Ishikawa (cell line): ENCODE measurements at regions not wholly inside any gene's neighbourhood (a gene's known extent, or its start where the extent isn't known, plus 50 kb on each side); places are given as distances from the start of the nearest gene placed in this dataset.

Source experiments
- CEBPB ChIP-seq: IDR thresholded peaks from 2 replicates; pipeline ENCODE4 v1.6.1; 2012
- CREB1 ChIP-seq: IDR thresholded peaks from 2 replicates; pipeline ENCODE4 v1.6.1; 2012; ENCODE audit warnings: low read depth
- EGR1 ChIP-seq: IDR thresholded peaks from 2 replicates; pipeline ENCODE4 v1.6.1; 2012
- EP300 ChIP-seq: IDR thresholded peaks from 2 replicates; pipeline ENCODE4 v1.6.1; 2012; ENCODE audit warnings: borderline replicate concordance
- FOXM1 ChIP-seq: IDR thresholded peaks from 2 replicates; pipeline ENCODE4 v1.6.1; 2012; ENCODE audit warnings: low read depth, borderline replicate concordance
- NFIC ChIP-seq: IDR thresholded peaks from 2 replicates; pipeline ENCODE4 v1.6.1; 2012
- RAD21 ChIP-seq: IDR thresholded peaks from 2 replicates; pipeline ENCODE4 v1.6.1; 2012; ENCODE audit warnings: low read depth
- REST ChIP-seq: IDR thresholded peaks from 2 replicates; pipeline ENCODE4 v1.6.1; 2012; ENCODE audit warnings: low read depth, mild to moderate bottlenecking
- TAF1 ChIP-seq: IDR thresholded peaks from 2 replicates; pipeline ENCODE4 v1.6.1; 2012; ENCODE audit warnings: low read depth, mild to moderate bottlenecking
- TCF12 ChIP-seq: IDR thresholded peaks from 2 replicates; pipeline ENCODE4 v1.6.1; 2012; ENCODE audit warnings: low read depth
- TEAD4 ChIP-seq: IDR thresholded peaks from 2 replicates; pipeline ENCODE4 v1.6.1; 2012
- USF1 ChIP-seq: IDR thresholded peaks from 2 replicates; pipeline ENCODE4 v1.6.1; 2012
- YY1 ChIP-seq: IDR thresholded peaks from 2 replicates; pipeline ENCODE4 v1.6.1; 2012; ENCODE audit warnings: low read depth
- ZBTB7A ChIP-seq: IDR thresholded peaks from 2 replicates; pipeline ENCODE4 v1.6.1; 2012; ENCODE audit warnings: low read depth
- TF ChIP-seq, protein P1 (sequence below): IDR thresholded peaks from 2 replicates; pipeline ENCODE4 v1.6.1; 2012

DNA sequence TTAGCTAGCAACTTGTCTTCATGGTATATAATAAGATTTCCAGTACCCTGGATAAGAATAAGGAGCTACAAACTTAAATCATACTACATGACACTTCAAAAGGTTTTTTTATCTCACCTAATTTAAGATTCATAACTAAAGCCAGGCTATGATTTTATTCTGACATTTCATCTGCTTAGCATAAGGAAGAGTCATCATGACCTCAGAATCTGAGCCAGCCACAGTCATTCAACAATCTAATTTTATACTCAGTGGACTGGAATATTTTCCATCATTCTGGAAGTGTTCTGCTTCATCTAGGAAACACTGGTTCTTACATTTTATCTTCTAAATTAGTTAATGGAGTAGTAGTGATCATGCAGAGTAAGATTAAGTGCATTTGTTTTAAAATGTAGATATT is 102.1 kb upstream of the KCND2 start:
- TF ChIP-seq TAF1: no peak
- TF ChIP-seq REST: no peak

DNA sequence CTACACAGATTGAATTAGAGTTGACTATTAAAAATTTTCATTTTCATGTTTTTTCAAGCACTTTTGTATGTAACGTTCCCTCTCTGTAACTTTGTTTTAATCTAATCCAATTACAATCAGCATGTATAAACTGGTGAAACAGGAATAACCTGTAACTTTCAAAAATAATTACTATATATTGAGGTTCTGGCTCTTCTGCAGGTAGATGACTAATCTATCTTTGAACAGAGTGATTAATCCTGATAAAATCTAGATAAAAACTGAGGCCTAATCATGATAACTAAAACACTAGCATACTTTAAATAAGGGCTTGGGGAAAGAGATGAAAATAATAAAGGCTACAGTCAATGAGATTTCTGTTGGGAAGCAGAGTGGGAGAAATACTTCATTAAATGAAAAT is 101.6 kb upstream of the KCND2 start:
- TF ChIP-seq CREB1 (no peak), REST (no peak), RAD21 (no peak), CEBPB (no peak), NFIC (no peak), YY1 (no peak), FOXM1 (no peak), EP300 (no peak), EGR1 (no peak)
- TF ChIP-seq, protein P1, sequence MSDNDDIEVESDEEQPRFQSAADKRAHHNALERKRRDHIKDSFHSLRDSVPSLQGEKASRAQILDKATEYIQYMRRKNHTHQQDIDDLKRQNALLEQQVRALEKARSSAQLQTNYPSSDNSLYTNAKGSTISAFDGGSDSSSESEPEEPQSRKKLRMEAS: no peak

GRCh38 chr7:120180221-120180620 is 92.8 kb upstream of the KCND2 start:
- TF ChIP-seq, protein P1: no peak
- TF ChIP-seq TEAD4 (no peak), TAF1 (no peak), RAD21 (no peak)

- TF ChIP-seq RAD21: no peak
- no peak for TF ChIP-seq ZBTB7A
- no peak for TF ChIP-seq USF1
- TF ChIP-seq TAF1: no peak
- TF ChIP-seq YY1: no peak
- no peak for TF ChIP-seq EGR1
- no peak for TF ChIP-seq REST
- TF ChIP-seq CEBPB: no peak
- no peak for TF ChIP-seq TCF12
- no peak for TF ChIP-seq FOXM1
- TF ChIP-seq, protein P1: no peak
- TF ChIP-seq CREB1: no peak
- TF ChIP-seq EP300: no peak
- no peak for TF ChIP-seq TEAD4
- TF ChIP-seq NFIC: no peak
Observed at GRCh38 chr7:120181499-120181898, 91.5 kb upstream of the KCND2 start.

DNA sequence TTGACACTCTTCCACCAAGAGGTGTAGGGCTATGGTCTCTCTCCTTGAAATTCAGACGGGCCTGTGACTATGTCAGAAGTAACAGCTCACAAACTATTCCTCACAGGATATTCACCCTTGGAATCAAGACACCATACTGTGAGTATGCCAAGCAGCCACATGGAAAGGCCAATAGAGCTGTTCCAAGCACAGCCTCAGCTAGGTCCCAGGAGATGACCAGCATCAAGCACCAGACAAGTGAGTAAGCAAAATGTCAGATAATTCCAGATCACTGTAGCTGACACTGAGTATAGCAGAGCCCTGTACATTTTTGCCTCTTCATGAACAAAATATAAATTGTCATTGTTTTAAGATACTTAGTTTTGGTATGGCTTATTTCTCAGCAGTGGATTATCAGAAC is 88.1 kb upstream of the KCND2 start:
- TF ChIP-seq RAD21 (no peak), REST (no peak), FOXM1 (no peak), CEBPB (no peak), TCF12 (no peak), TEAD4 (no peak), TAF1 (no peak), YY1 (no peak), EP300 (no peak), NFIC (no peak), ZBTB7A (no peak), CREB1 (no peak), EGR1 (no peak), USF1 (no peak)
- TF ChIP-seq, protein P1: no peak
